ENCODE measurements at regions not wholly inside any gene's neighbourhood (a gene's known extent, or its start where the extent isn't known, plus 50 kb on each side); places are given as distances from the start of the nearest gene placed in this dataset.
"Not testable (repeated sequence)": the region's sequence is repeated elsewhere in the genome, so short reads cannot be mapped to it uniquely, and the experiment has no call there.

DNA sequence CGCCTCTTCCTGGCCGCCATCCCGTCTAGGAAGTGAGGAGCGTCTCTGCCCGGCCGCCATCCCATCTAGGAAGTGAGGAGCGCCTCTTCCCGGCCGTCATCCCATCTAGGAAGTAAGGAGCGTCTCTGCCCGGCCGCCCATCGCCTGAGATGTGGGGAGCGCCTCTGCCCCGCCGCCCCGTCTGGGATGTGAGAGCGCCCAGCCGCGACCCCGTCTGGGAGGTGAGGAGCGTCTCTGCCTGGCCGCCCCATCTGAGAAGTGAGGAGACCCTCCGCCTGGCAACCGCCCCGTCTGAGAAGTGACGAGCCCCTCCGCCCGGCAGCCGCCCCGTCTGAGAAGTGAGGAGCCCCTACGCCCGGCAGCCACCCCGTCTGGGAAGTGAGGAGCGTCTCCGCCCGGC, 137.9 kb downstream of the ALOX5 start:
- not testable (repeated sequence) for DNase-seq (ENCODE audit: low spot score in 2 of 2)

DNA sequence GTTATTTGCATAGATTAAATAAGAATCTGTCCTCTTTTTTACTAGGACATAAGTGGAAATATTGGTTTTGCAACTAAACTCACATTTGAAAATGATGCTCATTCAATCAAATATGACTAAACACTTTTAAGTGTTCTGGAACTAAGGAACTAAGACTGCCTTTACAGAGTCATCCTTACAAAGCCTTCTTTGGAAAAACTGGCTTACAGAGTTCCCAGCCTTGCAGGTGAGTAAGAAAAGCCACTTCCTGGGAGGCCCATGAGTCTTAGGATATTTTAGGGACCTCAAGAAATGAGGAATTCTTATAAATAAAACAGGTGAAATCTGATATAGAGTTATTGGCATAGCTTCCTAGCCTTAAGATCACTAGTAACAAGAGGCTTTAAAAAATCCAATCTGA, 135.5 kb downstream of the ALOX5 start:
- no peak for ATAC-seq (replicated peaks; ENCODE audit: extremely low read depth, poor library complexity, severe bottlenecking)
- no peaks in the 10 kb centered on the region for H3K27me3 Mint-ChIP-seq
- H3K36me3 Mint-ChIP-seq (ENCODE audit: insufficient read depth), result peaks cover 6% of the 10 kb centered on the region
- peaks cover 7% of the 10 kb centered on the region for H3K4me1 Mint-ChIP-seq
- no peak overlapping the region for H3K4me3 Mint-ChIP-seq
- H3K27ac Mint-ChIP-seq (ENCODE audit: low read depth), result no peak overlapping the region
- H3K9me3 Mint-ChIP-seq, result no peaks in the 10 kb centered on the region
- no peak for DNase-seq (ENCODE audit: low spot score in 2 of 2)

More for the DNA sequence above, 137.9 kb downstream of the ALOX5 start:
- H3K27me3 Mint-ChIP-seq; ATAC-seq (replicated peaks; ENCODE audit: extremely low read depth, poor library complexity, severe bottlenecking); H3K27ac Mint-ChIP-seq (ENCODE audit: low read depth); H3K4me3 Mint-ChIP-seq; H3K36me3 Mint-ChIP-seq (ENCODE audit: insufficient read depth); H3K9me3 Mint-ChIP-seq: not testable (repeated sequence)
- H3K4me1 Mint-ChIP-seq, result peaks cover 15% of the 10 kb centered on the region

DNA sequence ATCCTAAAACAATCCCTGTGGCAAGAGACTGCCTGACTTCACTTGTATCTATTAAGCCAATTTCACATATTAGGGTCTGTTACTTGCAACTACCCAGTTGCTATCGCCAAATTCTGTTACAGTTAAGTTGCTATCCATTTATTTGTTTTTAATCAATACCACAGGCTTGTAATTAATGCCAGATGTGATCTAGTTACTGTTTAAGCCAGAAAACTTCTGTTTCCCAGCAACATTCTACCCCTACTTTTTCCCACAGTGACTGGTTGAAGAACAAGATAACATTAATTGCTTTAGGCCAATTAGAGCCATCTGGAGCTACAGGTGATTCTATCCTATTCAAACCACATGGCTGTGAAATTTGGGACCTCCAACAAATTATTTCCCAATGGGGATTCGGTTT, 131.3 kb downstream of the ALOX5 start:
- Mint-ChIP-seq H3K9me3 (no peaks in the 10 kb centered on the region), H3K4me1 (peaks cover 7% of the 10 kb centered on the region), H3K4me3 (no peak overlapping the region), H3K27ac (ENCODE audit: low read depth) (no peak overlapping the region), H3K36me3 (ENCODE audit: insufficient read depth) (peaks cover 4% of the 10 kb centered on the region), H3K27me3 (no peaks in the 10 kb centered on the region)
- DNase-seq (ENCODE audit: low spot score in 2 of 2) (no peak), ATAC-seq (replicated peaks; ENCODE audit: extremely low read depth, poor library complexity, severe bottlenecking) (no peak)

DNA sequence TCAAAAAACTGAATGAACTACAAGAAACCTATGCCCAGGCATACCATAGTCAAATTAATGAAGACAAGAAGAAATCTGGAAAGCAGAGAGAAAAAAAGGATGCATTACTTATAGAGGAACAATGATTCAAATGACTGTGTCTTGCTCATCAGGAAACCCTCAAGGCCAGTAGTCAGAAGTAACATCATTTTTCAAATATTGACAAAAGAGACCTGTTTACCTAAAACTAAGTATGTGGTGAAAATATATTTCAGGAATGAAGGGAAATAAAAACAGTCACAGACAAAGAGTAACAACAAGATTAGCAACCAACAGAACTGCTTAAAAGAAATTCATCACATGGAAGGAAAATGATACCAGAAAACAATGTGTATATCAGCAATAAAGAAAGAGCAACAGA, 128.4 kb downstream of the ALOX5 start:
- Mint-ChIP-seq H3K27ac (ENCODE audit: low read depth) (no peak overlapping the region), H3K9me3 (no peaks in the 10 kb centered on the region)

DNA sequence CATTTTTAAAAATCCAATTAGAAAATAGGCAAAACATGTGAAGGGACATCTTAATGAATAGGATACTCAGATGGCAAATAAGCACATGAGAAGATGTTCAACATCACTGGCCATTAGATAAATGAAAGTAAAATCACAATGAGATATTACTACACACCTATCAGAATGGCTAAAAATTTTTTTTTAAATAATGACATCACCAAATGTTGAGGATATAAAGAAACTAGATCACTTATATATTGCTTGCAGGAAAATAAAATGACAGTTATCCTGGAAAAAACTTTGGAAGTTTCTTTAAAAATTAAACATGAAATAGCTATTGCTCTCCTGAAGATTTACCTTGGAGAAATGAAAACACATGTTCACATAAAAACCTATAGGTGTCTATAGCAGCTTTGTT, 127.8 kb downstream of the ALOX5 start:
- Mint-ChIP-seq H3K9me3 (peaks cover 2% of the 10 kb centered on the region), H3K36me3 (ENCODE audit: insufficient read depth) (no peaks in the 10 kb centered on the region), H3K4me1 (peaks cover 31% of the 10 kb centered on the region), H3K27me3 (no peaks in the 10 kb centered on the region), H3K4me3 (no peak overlapping the region), H3K27ac (ENCODE audit: low read depth) (no peak overlapping the region)
- ATAC-seq (replicated peaks; ENCODE audit: extremely low read depth, poor library complexity, severe bottlenecking) (no peak), DNase-seq (ENCODE audit: low spot score in 2 of 2) (no peak)

More for the DNA sequence above, 128.4 kb downstream of the ALOX5 start:
- Mint-ChIP-seq H3K4me3 (no peak overlapping the region), H3K27me3 (no peaks in the 10 kb centered on the region), H3K36me3 (ENCODE audit: insufficient read depth) (no peaks in the 10 kb centered on the region), H3K4me1 (peaks cover 24% of the 10 kb centered on the region)
- ATAC-seq (replicated peaks; ENCODE audit: extremely low read depth, poor library complexity, severe bottlenecking) (no peak), DNase-seq (ENCODE audit: low spot score in 2 of 2) (no peak)

DNA sequence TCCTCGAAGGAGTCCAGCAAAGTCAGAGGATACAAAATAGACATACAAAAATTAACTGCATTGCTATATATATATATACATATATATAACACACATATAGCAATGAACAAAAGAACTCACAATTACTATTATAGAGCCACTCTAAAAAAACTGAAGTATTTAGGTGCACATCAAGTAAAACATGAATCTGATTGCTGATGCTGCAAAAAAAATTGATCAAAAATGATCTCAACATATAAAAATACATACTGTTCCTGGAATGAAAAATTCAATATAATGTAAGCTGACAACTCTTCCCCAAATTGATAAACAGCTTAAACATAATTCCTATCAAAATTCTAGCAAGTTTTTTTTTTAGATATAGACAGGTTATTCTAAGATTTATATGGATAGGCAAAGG, 126.8 kb downstream of the ALOX5 start:
- H3K9me3 Mint-ChIP-seq, result peaks cover 12% of the 10 kb centered on the region
- H3K36me3 Mint-ChIP-seq (ENCODE audit: insufficient read depth), result no peaks in the 10 kb centered on the region
- peaks cover 32% of the 10 kb centered on the region for H3K4me1 Mint-ChIP-seq
- ATAC-seq (replicated peaks; ENCODE audit: extremely low read depth, poor library complexity, severe bottlenecking) (no peak), DNase-seq (ENCODE audit: low spot score in 2 of 2) (no peak)
- no peak overlapping the region for H3K4me3 Mint-ChIP-seq
- no peaks in the 10 kb centered on the region for H3K27me3 Mint-ChIP-seq
- H3K27ac Mint-ChIP-seq (ENCODE audit: low read depth), result no peak overlapping the region

DNA sequence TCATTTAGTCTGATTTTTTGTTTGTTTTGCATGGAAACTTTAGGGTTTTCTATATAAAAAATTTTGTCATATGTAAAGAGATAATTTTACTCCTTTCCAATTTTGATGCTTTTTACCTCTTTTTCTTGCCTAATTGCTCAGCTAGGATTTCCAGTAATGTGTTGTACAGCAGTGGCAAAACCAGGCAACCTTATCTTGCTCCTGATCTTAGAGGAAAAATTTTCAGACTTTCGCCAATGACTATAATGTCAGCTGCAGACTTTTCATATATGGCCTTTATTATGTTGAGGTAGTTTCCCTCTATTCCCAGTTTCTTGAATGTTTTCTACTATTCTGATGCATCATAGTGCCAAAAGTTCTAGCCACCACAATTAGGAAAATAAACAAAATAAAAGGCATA, 126.3 kb downstream of the ALOX5 start:
- no peak overlapping the region for H3K4me3 Mint-ChIP-seq
- no peak for ATAC-seq (replicated peaks; ENCODE audit: extremely low read depth, poor library complexity, severe bottlenecking)
- no peak for DNase-seq (ENCODE audit: low spot score in 2 of 2)
- no peaks in the 10 kb centered on the region for H3K27me3 Mint-ChIP-seq
- peaks cover 35% of the 10 kb centered on the region for H3K4me1 Mint-ChIP-seq
- H3K9me3 Mint-ChIP-seq, result peaks cover 17% of the 10 kb centered on the region
- H3K36me3 Mint-ChIP-seq (ENCODE audit: insufficient read depth), result no peaks in the 10 kb centered on the region
- H3K27ac Mint-ChIP-seq (ENCODE audit: low read depth), result no peak overlapping the region

DNA sequence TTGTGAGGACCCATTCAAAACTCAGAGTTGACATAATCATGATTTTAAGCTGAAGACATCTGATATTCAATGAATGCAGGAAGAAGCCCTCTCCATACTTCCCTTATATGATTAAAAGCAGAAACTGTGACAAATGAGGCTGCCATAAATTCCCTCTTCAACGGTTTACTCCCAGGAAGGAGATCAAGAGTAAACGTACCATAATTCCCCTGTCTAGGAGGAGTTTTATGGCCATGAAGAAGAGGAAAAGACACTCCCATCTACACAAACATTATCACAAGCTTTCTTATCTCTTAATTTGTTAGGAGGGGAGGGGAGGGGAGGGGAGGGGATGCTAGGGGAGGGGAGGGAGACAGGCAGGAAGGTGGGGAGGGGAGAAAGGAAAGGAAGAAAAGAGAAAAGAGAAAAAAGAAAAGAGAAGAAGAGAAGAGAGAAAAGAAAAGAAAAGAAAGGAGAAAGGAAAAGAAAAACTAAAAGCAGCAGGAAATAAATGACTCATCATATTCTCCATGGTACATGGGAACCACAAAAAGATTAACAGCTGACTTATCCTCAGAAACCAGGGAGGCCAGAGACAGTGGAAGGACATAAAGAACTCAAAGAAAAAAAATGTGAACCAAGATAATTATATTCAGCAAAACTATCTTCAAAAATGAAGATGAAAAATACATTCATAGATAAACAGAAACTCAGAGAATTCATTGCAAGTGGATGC, 121.6 kb downstream of the ALOX5 start:
- H3K36me3 Mint-ChIP-seq (ENCODE audit: insufficient read depth), result peaks cover 1% of the 10 kb centered on the region
- no peaks in the 10 kb centered on the region for H3K27me3 Mint-ChIP-seq
- H3K4me1 Mint-ChIP-seq, result peaks cover 37% of the 10 kb centered on the region
- peaks cover 19% of the 10 kb centered on the region for H3K9me3 Mint-ChIP-seq
- H3K27ac Mint-ChIP-seq (ENCODE audit: low read depth), result no peak overlapping the region
- no peak for DNase-seq (ENCODE audit: low spot score in 2 of 2)
- no peak overlapping the region for H3K4me3 Mint-ChIP-seq
- ATAC-seq (replicated peaks; ENCODE audit: extremely low read depth, poor library complexity, severe bottlenecking), result no peak

All from central memory CD8-positive, alpha-beta T cell (primary cell).